22Rv1 (cell line): ENCODE measurements at regions not wholly inside any gene's neighbourhood (a gene's known extent, or its start where the extent isn't known, plus 50 kb on each side); places are given as distances from the start of the nearest gene placed in this dataset.
A peak's percentile ranks its signal among the peaks of the same experiment; 100 is the strongest.
"Not testable (repeated sequence)": the region's sequence is repeated elsewhere in the genome, so short reads cannot be mapped to it uniquely, and the experiment has no call there.

ENCODE experiments used
- H3K27ac ChIP-seq: fragments of 450-650 bp; 2 replicates; pipeline ENCODE4 v1.5.1; 2017
- ZFX ChIP-seq: fragments of 450-650 bp; IDR thresholded peaks from 2 replicates; pipeline ENCODE4 v1.6.1; 2017; ENCODE audit warnings: antibody characterized with exemption, borderline replicate concordance
- TF ChIP-seq, protein P1 (sequence below): fragments of 450-650 bp; IDR thresholded peaks from 2 replicates; pipeline ENCODE4 v1.5.1; 2017; ENCODE audit warnings: mild to moderate bottlenecking

GRCh38 chr2:88874063-88874657 lies 182.7 kb downstream of the RPIA start:
- no peak overlapping the region for H3K27ac ChIP-seq
- no peak for TF ChIP-seq ZFX
- TF ChIP-seq, protein P1, sequence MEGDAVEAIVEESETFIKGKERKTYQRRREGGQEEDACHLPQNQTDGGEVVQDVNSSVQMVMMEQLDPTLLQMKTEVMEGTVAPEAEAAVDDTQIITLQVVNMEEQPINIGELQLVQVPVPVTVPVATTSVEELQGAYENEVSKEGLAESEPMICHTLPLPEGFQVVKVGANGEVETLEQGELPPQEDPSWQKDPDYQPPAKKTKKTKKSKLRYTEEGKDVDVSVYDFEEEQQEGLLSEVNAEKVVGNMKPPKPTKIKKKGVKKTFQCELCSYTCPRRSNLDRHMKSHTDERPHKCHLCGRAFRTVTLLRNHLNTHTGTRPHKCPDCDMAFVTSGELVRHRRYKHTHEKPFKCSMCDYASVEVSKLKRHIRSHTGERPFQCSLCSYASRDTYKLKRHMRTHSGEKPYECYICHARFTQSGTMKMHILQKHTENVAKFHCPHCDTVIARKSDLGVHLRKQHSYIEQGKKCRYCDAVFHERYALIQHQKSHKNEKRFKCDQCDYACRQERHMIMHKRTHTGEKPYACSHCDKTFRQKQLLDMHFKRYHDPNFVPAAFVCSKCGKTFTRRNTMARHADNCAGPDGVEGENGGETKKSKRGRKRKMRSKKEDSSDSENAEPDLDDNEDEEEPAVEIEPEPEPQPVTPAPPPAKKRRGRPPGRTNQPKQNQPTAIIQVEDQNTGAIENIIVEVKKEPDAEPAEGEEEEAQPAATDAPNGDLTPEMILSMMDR: peak; percentile 87

DNA sequence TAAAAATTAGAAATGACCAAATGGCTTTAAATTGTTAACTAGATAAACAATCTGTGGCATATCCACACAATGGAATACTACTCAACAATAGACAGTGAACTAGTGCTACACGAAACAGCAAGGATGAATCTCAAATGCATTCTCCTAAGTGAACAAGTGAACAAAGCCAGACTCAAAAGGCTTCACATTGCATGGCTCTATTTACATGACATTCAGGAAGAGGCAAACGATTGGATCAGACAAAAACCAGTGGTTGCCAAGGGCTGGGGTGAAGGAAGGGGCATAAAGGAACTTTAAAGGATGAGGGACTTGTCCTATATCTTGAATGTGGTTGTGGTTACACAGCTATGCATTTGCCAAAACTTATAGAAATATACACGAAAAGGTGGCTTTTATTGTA lies 184.3 kb downstream of the RPIA start:
- no peak overlapping the region for H3K27ac ChIP-seq
- TF ChIP-seq ZFX: no peak
- TF ChIP-seq, protein P1: no peak

- H3K27ac ChIP-seq: no peak overlapping the region
- TF ChIP-seq, protein P1: peak; percentile 89
- no peak for TF ChIP-seq ZFX
These were observed 189.0 kb downstream of the RPIA start for GRCh38 chr2:88880441-88880953.

- TF ChIP-seq, protein P1: no peak
- TF ChIP-seq ZFX: no peak
- H3K27ac ChIP-seq: no peak overlapping the region
These were observed 193.8 kb downstream of the RPIA start for GRCh38 chr2:88885275-88885674.

DNA sequence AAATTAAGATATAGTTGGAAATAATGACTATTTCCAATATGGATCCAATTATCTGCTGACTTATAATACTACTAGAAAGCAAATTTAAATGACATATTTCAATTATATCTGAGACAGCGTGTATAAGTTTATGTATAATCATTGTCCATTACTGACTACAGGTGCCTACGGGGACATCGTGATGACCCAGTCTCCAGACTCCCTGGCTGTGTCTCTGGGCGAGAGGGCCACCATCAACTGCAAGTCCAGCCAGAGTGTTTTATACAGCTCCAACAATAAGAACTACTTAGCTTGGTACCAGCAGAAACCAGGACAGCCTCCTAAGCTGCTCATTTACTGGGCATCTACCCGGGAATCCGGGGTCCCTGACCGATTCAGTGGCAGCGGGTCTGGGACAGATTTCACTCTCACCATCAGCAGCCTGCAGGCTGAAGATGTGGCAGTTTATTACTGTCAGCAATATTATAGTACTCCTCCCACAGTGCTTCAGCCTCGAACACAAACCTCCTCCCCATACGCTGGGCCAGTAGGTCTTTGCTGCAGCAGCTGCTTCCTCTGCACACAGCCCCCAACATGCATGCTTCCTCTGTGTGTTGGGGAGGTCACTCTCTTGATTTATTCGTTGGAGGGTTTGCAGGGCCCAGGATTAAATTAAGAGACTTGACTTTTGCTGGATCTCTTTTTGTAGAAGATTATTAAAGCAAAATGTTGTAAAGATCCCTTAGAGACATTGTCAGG lies 194.4 kb downstream of the RPIA start:
- TF ChIP-seq, protein P1: no peak
- no peak for TF ChIP-seq ZFX
- H3K27ac ChIP-seq: no peak overlapping the region

DNA sequence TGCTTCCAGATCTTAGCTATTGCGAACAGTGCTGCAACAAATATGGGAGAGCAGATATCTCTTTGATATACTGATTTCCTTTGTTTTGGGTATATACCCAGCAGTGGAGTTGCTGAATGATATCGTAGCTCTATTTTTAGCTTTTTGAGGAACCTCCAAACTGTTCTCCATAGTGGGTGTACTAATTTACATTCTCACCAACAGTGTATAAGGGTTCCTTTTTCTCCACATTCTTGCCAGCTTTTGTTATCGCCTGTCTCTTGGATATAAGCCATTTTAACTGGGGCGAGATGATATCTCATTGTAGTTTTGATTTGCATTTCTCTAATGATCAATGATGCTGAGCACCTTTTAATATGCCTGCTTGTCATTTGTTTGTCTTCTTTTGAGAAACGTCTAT lies 196.0 kb downstream of the RPIA start:
- H3K27ac ChIP-seq: not testable (repeated sequence)

- H3K27ac ChIP-seq: no peak overlapping the region
- TF ChIP-seq, protein P1: no peak
- no peak for TF ChIP-seq ZFX
These were observed 200.7 kb downstream of the RPIA start for GRCh38 chr2:88892207-88892606.
